GM12878 (cell line): ENCODE measurements at regions not wholly inside any gene's neighbourhood (a gene's known extent, or its start where the extent isn't known, plus 50 kb on each side); places are given as distances from the start of the nearest gene placed in this dataset.

Experiments
- BACH1 ChIP-seq: fragments of 450-650 bp; IDR thresholded peaks from 2 replicates; pipeline ENCODE4 v1.6.1; 2017; ENCODE audit warnings: mild to moderate bottlenecking, borderline replicate concordance
- CHD4 ChIP-seq: fragments of 200-600 bp; sonication (generic); IDR thresholded peaks from 2 replicates; pipeline ENCODE4 v1.6.1; 2016; ENCODE audit warnings: mild to moderate bottlenecking
- FOXM1 ChIP-seq: IDR thresholded peaks from 2 replicates; pipeline ENCODE4 v1.6.1; 2012; ENCODE audit warnings: low read depth, mild to moderate bottlenecking, inconsistent platforms, low read length, moderate library complexity
- NBN ChIP-seq: fragments of 450-650 bp; IDR thresholded peaks from 2 replicates; pipeline ENCODE4 v1.6.1; 2016
- NR2F1 ChIP-seq: fragments of 450-650 bp; conservative IDR thresholded peaks from 2 replicates; pipeline ENCODE4 v1.6.1; 2017; ENCODE audit warnings: mild to moderate bottlenecking
- POLR2AphosphoS5 ChIP-seq: IDR thresholded peaks from 2 replicates; pipeline ENCODE4 v1.6.1; 2011; ENCODE audit warnings: mild to moderate bottlenecking, low read length, inconsistent platforms
- TF ChIP-seq, protein P1 (sequence below): fragments of 450-650 bp; IDR thresholded peaks from 2 replicates; pipeline ENCODE4 v1.6.1; 2017; ENCODE audit warnings: antibody characterized with exemption, mild to moderate bottlenecking, moderate library complexity
- TF ChIP-seq, protein P2 (sequence below): fragments of 450-650 bp; IDR thresholded peaks from 2 replicates; pipeline ENCODE4 v1.6.1; 2017; ENCODE audit warnings: mild to moderate bottlenecking, low read depth, inconsistent platforms; ENCODE audit not compliant: poor library complexity, severe bottlenecking
- TF ChIP-seq, protein P3 (sequence below): IDR thresholded peaks from 2 replicates; pipeline ENCODE4 v1.6.1; 2012; ENCODE audit warnings: improper control_type of control experiment, low read depth, low read length; ENCODE audit not compliant: insufficient replicate concordance

DNA sequence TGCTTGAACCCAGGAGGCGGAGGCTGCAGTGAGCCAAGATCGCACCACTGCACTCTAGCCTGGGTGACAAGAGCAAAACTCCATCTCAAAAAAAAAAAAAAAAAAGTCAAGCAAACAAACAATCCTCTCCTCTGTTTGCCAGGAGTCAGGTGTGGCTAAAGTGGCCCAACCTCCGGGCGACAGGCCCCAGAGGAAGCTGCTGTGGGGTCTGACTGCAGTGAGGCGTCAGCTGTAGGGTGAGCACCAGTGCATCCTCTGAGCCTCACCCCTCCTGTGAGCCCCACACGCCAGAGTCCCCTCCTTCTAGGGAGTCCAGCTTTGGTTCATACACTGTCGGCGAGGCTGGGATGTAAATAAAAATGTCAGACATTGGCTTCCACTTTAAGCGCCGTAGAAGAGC, 76.5 kb upstream of the HS6ST1 start (continued):
- TF ChIP-seq, protein P1, sequence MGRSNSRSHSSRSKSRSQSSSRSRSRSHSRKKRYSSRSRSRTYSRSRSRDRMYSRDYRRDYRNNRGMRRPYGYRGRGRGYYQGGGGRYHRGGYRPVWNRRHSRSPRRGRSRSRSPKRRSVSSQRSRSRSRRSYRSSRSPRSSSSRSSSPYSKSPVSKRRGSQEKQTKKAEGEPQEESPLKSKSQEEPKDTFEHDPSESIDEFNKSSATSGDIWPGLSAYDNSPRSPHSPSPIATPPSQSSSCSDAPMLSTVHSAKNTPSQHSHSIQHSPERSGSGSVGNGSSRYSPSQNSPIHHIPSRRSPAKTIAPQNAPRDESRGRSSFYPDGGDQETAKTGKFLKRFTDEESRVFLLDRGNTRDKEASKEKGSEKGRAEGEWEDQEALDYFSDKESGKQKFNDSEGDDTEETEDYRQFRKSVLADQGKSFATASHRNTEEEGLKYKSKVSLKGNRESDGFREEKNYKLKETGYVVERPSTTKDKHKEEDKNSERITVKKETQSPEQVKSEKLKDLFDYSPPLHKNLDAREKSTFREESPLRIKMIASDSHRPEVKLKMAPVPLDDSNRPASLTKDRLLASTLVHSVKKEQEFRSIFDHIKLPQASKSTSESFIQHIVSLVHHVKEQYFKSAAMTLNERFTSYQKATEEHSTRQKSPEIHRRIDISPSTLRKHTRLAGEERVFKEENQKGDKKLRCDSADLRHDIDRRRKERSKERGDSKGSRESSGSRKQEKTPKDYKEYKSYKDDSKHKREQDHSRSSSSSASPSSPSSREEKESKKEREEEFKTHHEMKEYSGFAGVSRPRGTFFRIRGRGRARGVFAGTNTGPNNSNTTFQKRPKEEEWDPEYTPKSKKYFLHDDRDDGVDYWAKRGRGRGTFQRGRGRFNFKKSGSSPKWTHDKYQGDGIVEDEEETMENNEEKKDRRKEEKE, result no peak
- TF ChIP-seq FOXM1 (no peak), POLR2AphosphoS5 (no peak), NR2F1 (no peak), NBN (no peak), CHD4 (no peak), BACH1 (no peak)
- TF ChIP-seq, protein P2, sequence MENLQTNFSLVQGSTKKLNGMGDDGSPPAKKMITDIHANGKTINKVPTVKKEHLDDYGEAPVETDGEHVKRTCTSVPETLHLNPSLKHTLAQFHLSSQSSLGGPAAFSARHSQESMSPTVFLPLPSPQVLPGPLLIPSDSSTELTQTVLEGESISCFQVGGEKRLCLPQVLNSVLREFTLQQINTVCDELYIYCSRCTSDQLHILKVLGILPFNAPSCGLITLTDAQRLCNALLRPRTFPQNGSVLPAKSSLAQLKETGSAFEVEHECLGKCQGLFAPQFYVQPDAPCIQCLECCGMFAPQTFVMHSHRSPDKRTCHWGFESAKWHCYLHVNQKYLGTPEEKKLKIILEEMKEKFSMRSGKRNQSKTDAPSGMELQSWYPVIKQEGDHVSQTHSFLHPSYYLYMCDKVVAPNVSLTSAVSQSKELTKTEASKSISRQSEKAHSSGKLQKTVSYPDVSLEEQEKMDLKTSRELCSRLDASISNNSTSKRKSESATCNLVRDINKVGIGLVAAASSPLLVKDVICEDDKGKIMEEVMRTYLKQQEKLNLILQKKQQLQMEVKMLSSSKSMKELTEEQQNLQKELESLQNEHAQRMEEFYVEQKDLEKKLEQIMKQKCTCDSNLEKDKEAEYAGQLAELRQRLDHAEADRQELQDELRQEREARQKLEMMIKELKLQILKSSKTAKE, result no peak
- TF ChIP-seq, protein P3, sequence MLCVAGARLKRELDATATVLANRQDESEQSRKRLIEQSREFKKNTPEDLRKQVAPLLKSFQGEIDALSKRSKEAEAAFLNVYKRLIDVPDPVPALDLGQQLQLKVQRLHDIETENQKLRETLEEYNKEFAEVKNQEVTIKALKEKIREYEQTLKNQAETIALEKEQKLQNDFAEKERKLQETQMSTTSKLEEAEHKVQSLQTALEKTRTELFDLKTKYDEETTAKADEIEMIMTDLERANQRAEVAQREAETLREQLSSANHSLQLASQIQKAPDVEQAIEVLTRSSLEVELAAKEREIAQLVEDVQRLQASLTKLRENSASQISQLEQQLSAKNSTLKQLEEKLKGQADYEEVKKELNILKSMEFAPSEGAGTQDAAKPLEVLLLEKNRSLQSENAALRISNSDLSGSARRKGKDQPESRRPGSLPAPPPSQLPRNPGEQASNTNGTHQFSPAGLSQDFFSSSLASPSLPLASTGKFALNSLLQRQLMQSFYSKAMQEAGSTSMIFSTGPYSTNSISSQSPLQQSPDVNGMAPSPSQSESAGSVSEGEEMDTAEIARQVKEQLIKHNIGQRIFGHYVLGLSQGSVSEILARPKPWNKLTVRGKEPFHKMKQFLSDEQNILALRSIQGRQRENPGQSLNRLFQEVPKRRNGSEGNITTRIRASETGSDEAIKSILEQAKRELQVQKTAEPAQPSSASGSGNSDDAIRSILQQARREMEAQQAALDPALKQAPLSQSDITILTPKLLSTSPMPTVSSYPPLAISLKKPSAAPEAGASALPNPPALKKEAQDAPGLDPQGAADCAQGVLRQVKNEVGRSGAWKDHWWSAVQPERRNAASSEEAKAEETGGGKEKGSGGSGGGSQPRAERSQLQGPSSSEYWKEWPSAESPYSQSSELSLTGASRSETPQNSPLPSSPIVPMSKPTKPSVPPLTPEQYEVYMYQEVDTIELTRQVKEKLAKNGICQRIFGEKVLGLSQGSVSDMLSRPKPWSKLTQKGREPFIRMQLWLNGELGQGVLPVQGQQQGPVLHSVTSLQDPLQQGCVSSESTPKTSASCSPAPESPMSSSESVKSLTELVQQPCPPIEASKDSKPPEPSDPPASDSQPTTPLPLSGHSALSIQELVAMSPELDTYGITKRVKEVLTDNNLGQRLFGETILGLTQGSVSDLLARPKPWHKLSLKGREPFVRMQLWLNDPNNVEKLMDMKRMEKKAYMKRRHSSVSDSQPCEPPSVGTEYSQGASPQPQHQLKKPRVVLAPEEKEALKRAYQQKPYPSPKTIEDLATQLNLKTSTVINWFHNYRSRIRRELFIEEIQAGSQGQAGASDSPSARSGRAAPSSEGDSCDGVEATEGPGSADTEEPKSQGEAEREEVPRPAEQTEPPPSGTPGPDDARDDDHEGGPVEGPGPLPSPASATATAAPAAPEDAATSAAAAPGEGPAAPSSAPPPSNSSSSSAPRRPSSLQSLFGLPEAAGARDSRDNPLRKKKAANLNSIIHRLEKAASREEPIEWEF, result no peak
